NCI-H146 (cell line): ENCODE measurements at regions not wholly inside any gene's neighbourhood (a gene's known extent, or its start where the extent isn't known, plus 50 kb on each side); places are given as distances from the start of the nearest gene placed in this dataset.
"Not testable (repeated sequence)": the region's sequence is repeated elsewhere in the genome, so short reads cannot be mapped to it uniquely, and the experiment has no call there.

Experiments used
- DNase-seq: peaks from one replicate; lab custom pipeline; 2025; lab: John Stamatoyannopoulos, UW

DNA sequence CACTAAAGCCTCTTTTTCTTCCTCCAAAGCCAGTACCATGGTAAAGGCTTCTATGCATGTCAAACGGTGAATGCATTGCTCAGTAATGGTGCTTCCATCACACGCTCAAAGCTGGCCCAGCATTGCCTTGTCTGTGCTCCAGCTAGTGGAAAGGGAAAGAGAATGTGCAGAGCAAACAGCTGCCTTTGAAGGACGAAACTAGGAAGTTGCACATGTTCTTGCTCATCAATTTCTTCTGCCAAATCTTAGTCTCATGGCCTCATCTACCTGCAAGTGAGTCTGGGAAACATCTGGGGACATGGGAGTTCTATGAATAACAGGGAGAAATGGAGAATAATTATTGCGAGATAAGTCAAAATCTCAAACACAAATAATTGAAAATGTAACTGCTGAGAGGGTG lies 216.5 kb upstream of the SSTR4 start:
- no peak for DNase-seq

DNA sequence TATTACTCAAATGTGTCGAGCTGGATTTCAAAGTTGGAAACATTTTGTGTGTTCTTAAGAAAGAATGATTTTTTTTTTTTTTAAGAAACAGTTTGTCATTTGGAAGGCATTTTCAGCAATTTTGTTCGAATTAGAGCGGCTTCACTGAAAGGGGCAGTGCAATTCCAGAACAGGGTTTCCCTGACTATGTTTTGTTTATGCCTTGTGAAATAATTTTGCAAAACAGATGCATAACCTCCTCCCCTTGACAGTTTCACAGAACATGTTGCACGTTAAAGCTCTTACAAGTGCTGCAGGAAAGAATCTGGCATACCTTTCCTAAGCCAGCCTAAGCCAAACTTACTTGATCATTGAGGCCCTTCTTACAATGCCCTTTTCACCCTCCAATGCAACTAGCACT lies 216.0 kb upstream of the SSTR4 start:
- no peak for DNase-seq

- no peak for DNase-seq
Measured at GRCh38 chr20:22819784-22820183, 215.3 kb upstream of the SSTR4 start.

DNA sequence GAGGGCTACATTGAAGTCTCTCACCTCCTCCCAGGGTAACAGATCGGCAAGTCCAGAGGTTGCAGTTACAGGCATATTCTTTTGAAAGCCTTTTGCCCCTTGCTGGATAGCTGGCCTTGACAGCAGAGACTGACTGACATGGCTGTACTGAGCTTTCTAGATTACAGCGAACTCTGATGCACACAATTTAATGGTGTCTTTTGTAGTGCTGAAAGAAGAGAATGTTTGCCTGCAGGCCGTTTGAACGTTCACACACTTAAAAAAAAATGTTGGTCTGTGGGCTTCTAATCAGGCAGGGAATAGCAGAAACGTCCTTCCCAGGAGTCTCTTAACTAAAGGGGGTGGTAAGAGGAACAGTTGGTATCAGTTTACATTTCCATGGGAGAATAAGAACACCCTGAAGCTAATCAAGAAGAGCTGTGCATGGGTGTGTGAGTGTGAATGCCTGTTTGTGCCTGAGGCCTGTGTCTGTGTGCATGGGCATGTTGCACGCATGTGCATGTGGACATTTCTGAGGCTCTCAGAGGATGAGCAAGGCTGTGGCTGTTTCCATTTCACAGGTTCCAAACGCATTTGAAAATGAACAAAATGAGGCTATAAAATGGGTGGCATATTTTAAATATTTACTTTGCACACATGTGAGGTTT lies 213.9 kb upstream of the SSTR4 start:
- no peak for DNase-seq

DNA sequence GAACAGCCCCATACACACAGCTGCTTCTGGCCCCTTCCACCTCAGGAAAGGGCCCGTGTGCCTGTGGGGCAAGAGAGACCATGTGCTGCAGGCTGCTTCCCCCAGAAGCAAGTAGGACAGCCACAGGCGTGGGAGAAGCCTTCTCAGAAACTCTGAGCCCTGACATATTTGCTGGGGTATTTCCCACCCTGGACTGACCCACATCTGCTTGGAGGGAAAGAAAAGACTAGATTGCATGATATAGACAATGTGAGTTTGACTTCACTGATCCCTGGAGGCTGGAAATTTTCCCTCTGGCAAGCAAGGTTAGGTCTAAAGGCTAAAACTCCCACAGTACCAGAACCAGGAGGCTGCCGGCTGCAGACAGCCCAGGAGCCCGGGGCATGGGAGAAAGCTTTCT lies 213.3 kb upstream of the SSTR4 start:
- DNase-seq = no peak

DNA sequence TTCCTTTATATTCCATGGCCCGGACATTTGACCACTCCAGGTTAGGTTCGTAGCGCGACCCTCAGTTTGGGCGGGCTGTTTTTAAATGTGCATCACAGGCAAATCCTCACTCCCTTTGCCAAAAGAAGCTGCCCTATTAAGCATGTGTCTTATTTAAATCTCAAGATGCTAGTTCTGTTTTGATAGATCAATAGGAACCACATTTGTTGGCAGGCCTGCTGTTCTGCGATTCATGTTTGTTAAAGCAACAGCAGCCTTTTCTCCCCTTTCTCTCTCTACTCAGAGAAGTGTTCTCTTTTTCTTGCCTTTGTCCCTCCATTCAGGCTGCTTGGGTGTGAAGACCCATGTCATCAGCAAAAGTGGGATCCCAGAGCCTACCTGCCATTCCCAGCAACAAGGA lies 212.0 kb upstream of the SSTR4 start:
- DNase-seq = no peak

- no peak for DNase-seq
Measured at GRCh38 chr20:22824077-22824476, 211.0 kb upstream of the SSTR4 start.

DNA sequence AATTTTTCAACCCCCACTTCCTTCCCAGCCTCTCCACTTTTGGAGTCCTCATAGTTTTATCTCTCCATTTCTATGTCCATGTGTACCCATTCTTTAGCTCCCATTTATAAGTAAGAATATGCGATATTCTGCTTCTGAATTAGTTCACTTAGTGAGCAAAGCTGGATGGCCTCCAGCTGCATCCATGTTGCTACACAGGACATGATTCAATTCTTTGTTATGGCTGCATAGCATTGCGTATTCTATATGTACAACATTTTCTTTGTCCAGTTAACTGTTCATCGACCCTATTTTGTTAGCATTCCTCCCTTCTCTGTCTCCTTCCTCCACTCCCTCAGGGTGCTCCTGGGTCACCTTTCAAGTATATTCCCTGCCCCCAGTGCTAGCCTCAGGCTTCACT lies 210.0 kb upstream of the SSTR4 start:
- DNase-seq = no peak

DNA sequence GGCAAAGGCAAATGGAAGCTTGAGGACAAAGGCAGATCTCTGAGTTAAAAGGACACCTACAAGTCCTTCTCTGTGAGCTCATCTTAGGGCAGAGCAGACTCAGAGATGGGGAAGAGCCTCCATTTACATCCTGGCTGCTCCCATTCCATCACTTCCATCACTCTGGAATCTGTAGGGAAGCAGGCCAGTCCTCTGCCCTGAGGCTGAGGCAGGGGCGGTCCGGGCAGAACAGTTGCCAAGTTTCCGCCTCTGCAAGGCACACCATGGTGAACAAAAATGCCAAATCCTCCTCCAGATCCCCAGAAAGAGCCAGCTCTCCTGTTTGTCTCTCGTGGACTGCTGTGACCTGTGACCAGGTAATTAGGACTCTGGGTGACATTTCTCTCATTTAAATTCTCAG lies 209.6 kb upstream of the SSTR4 start:
- no peak for DNase-seq

DNA sequence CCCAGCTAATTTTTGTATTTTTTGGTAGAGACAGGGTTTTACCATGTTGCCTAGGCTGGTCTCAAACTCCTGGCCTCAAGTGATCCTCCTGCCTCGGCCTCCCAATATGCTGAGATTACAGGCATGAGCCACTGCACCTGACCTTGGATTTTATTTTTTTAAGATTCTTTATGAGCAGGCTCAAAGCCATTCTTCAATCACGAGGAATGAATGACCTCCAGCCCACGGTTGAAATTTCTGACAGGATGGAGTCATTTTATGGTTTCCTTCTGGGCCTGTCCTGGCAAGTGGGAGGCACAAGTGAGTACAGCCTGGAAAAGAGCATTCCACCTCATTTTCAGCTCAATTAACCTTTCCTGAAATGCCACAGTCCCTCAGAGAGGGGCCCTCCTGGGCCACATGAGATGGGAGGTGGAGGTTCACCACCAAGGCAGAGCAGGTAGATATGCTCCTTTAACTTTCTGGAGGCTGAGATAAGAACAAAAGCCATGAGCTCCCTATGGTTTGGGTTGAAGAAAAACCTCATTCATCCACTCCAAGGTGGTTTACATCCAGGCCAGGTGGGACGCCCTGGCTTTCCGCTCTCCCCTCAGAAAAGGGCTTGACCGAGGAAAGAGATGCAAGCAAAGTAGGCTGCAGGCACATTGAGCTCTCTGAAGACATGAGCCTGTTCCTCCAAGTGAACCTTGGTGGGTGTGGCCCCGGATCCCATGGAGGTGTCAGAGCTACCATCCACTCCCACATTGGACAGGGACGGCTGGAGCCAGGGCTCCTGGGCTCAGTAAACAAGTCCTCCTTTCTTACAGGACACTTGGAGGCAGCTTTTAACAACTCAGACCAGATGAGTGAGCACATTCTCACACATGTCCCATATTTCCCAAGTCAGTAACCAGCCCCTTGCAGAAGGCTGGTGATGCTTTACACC lies 208.5 kb upstream of the SSTR4 start:
- DNase-seq = no peak

GRCh38 chr20:22827916-22828315 lies 207.2 kb upstream of the SSTR4 start:
- DNase-seq = no peak

DNA sequence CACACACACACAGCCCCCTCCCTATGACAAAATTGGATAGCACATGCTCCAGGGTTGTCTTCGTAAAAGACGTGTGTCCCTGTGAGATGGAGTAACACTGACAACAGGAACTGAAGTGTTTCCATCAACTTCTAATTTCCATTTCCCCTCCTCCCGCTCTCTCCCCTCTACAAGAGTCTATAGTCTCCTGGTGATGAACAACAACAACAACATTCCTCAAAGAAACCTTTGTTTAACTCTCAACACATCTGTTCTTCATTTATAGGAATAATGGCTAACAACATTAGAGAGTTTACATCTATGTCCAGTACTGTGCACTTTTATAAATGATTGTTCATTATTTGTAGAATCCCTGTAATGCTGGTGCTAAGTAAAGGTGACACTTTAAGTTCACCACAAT lies 205.8 kb upstream of the SSTR4 start:
- no peak for DNase-seq

- DNase-seq = no peak
Measured at GRCh38 chr20:22830138-22830537, 205.0 kb upstream of the SSTR4 start.

- DNase-seq = not testable (repeated sequence)
Measured at GRCh38 chr20:22830715-22831114, 204.4 kb upstream of the SSTR4 start.

- DNase-seq = no peak
Measured at GRCh38 chr20:22833851-22834250, 201.3 kb upstream of the SSTR4 start.

DNA sequence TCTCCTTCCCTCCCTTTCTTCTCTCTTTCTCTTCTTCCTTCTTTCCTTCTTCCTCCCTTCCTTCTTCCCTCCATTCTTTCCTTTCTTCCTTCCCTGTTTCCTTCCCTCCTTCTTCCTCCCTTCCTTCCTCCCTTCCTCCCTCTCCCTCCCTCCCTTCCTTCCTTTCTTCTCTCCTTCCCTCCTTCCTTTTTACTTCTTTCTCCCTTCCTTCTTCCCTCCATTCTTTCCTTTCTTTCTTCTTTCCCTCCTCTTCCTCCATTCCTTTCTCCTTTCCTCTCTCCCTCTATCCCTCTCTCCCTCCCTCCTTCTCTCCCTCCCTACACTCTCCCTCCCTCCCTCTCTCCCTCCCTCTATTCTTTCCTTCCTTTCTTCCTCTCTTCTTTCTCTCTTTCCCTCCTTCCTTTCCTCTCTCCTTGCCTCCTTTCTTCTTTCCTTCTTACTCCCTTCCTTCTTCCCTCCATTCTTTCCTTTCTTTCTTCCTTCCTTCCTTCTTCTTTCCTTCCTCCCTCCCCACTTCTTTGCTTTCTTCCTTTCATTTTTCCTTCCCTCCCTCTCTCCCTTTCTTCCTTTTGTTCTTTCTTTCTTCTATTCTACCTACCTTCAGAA lies 200.4 kb upstream of the SSTR4 start:
- DNase-seq = no peak

DNA sequence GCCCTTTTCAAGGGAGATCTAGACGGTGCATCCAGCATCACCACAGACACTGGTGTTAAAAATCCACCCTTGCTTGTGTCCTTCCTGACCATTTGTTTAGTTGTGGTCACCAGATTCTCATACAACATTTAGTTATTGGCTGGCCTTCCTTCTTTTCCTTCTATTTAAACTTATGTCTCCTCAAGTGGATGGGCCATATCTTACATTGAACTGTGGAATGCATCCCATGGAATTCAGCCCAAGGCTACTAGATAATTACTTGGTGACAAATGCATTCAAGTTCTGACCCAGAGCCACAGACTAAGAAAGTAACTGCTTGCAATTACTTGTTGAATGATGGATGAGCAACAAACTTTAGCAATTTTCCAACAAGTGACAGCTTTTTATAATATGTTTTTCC lies 198.9 kb upstream of the SSTR4 start:
- DNase-seq = no peak

DNA sequence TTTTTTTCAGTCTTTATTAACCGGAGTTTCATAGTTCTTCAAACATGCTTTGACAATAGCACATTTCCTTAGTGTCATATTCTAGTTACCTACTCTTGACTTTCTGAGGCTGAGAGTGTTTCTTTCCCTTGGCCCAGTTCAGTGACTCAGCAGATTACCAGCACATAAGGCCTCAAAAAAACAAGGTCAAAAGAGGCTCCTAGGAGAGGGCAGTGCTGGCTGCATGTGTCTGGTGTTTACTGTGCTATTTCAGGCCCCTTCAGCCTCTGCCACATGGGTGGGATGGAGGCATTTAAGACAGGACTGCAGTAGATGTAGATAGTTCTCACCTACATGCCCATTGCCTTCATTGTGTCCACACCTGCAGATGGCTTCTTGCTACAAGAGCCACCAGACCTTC lies 198.2 kb upstream of the SSTR4 start:
- DNase-seq = no peak

DNA sequence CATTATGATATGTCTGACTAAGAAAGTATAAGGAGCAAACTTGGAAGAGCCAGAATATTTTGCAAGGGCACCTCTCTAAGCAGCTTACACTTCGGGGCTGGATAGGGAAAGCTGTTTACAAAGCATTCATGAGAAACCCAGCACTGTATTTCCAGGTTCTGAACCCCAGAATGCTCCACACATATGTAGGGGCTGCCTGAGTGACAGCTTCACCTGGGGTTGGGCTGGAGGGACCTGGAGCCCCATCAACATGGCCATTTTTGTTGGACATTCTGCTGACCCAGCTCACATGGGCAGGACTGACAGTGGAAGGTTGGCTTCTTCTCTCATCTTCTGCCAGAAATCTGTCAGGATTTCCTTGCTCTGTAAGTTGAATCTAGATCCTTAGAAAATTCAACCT lies 197.1 kb upstream of the SSTR4 start:
- DNase-seq = no peak

DNA sequence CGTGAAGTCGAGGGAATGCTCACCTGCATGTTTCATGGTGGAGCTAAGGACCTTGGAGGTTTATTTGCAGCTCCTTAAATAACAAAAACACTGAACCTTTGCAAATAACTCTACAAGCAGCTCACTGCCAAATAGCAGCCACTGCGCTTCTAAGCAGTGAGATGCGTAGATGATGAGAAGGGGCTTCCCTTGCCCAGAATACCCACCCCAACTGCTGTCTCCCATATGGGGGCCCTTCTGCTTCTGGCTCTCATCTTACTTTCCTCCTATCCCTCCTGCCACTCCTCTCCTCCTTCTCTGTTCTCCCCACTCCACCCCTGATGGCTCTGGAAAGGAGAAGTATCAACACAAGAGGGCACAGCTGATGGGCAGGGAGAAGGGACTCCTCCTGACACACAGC lies 193.3 kb upstream of the SSTR4 start:
- DNase-seq = no peak

DNA sequence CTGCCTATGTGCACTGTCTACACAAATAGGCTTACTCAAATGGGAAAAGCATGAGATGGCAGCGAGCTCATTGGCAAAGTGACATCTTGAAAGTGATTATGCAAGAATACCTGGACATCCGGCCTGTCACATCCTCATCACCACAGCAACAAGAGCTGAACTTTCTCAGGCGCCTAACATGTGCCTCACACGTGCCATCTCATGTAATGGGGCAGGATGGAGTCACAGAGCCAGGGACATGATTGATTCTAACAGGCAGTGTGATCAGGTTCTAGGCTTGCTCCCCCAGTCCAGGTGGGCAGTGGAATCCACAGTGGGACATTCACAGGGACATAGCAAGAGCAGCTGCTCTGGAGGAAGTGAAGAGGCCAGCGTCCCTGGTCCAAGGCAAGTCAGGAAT lies 192.3 kb upstream of the SSTR4 start:
- DNase-seq = no peak

GRCh38 chr20:22844959-22845358 lies 190.2 kb upstream of the SSTR4 start:
- DNase-seq = no peak

- DNase-seq = no peak
Measured at GRCh38 chr20:22846863-22847262, 188.2 kb upstream of the SSTR4 start.
